Transverse colon (tissue), 4 donors: ENCODE measurements at regions not wholly inside any gene's neighbourhood (a gene's known extent, or its start where the extent isn't known, plus 50 kb on each side); places are given as distances from the start of the nearest gene placed in this dataset.

Experiments used
- DNase-seq: peaks from one replicate; pipeline ENCODE4 v3.0.0-alpha.2; 2019
- H3K27ac ChIP-seq, 4 donors: fragments of 200-600 bp; sonication (generic); 2 replicates each; pipeline ENCODE4 v1.5.1; 2016 to 2018; ENCODE audit warnings: inconsistent platforms in 4 of 4
- H3K27me3 ChIP-seq: fragments of 200-600 bp; sonication (generic); 2 replicates; pipeline ENCODE4 v1.5.1; 2017; ENCODE audit warnings: inconsistent platforms
- H3K36me3 ChIP-seq, 4 donors: fragments of 200-600 bp; sonication (generic); 2 replicates each; pipeline ENCODE4 v1.5.1; 2017 to 2019; ENCODE audit warnings: inconsistent platforms in 4 of 4
- H3K4me1 ChIP-seq, 4 donors: fragments of 200-600 bp; sonication (generic); 2 replicates each; pipeline ENCODE4 v1.5.1; 2017 to 2020; ENCODE audit warnings: inconsistent platforms in 4 of 4
- H3K4me3 ChIP-seq, 4 donors: fragments of 200-600 bp; sonication (generic); 1 replicate in 1 of 4; 2 replicates in 3 of 4; pipeline versions ENCODE4 v1.5.1 to v1.6.1; 2017 to 2019; ENCODE audit warnings: inconsistent platforms in 4 of 4
- H3K9me3 ChIP-seq, 2 donors: fragments of 200-600 bp; sonication (generic); 2 replicates each; pipeline ENCODE4 v1.5.1; 2017 to 2019; ENCODE audit warnings: inconsistent platforms in 2 of 2
- EP300 ChIP-seq: sonication (generic); formaldehyde crosslinking; IDR thresholded peaks from one replicate; pipeline ENCODE4 v1.6.1; 2017; ENCODE audit warnings: antibody characterized with exemption, low read depth
- POLR2A ChIP-seq: fragments of 450-650 bp; IDR thresholded peaks from one replicate; pipeline ENCODE4 v1.6.1; 2016; ENCODE audit warnings: antibody characterized with exemption, mild to moderate bottlenecking, moderate library complexity
- POLR2AphosphoS5 ChIP-seq, 3 donors: sonication (generic); formaldehyde crosslinking; IDR thresholded peaks; one replicate each; pipeline ENCODE4 v1.6.1; 2016; ENCODE audit warnings: antibody characterized with exemption in 3 of 3
- WGBS, 2 donors: methylation state at CpG; one replicate each; pipeline ENCODE4 v1.1.5; 2018; ENCODE audit warnings: low coverage in 1 of 2; 5-methylcytosine and 5-hydroxymethylcytosine counted together
- in situ Hi-C, 4 donors: fragments of 200-750 bp; cut with MboI; loops; one replicate each; pipeline versions ENCODE4 v1.15.0 to v1.15.1; 2017; ENCODE audit warnings: low sequenced_read_pairs in 3 of 4, low pct_ligation_motif_present in 1 of 4, low pct_unique_long_range_greater_than_20kb in 1 of 4
- intact Hi-C: fragments of 100-400 bp; cut with DNase I; formaldehyde crosslinking; loops from one replicate; pipeline ENCODE4 v1.15.1; 2023; ENCODE audit warnings: low total_unique reads
- TF ChIP-seq, protein P1 (sequence below), 5 experiments: fragments of 200-600 bp in 3 of 5; fragments of 450-650 bp in 2 of 5; sonication (generic) in 3 of 5; IDR thresholded peaks; 1 replicate in 2 of 5; 2 replicates in 3 of 5; pipeline ENCODE4 v1.5.1; 2016 to 2017; ENCODE audit warnings: antibody characterized with exemption in 5 of 5, inconsistent platforms in 3 of 5, mild to moderate bottlenecking in 2 of 5, moderate library complexity in 1 of 5

DNA sequence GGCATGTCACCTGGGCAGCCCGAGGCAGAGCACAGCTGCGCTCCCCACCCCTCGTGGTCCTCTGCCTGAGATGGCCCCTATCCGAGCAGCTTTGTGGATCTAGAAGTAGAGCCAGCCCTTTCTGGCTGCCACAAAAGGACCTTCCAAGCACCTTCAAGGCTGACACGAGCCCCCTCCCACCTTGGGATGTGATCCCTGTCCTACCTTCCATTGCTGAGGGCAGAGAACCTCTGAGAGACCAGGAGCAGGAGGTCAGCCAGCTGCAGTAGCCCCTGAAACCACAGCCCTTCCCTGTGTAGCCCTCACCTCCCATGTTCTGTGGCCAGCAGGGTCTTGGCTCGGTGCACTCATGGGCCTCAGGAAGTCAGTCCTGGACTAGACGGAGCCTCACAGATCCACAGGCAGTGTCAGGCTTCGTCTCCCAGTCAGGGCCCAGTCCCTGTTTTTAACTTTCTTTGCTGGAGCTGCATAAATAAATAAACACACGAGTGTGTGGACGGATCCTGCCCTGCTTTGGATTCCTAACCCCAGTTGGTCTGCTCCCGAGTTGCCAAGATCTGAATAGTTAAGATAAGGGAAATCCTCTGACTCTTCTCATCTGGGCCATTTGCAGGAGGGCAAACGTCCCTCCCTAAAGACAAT is 507.7 kb downstream of the PREX1 start:
- intact Hi-C loops = no loop called here
- H3K4me3 ChIP-seq = no peak overlapping the region
- H3K36me3 ChIP-seq = no peaks in the 10 kb centered on the region
- in situ Hi-C loops = no loop called here
- no peak for DNase-seq
- no peaks in the 10 kb centered on the region for H3K9me3 ChIP-seq
- WGBS, 2 donors = 60 to 100% methylated on average over 1 to 12 of the region's 12 CpGs
- TF ChIP-seq EP300 (no peak), POLR2A (no peak), POLR2AphosphoS5 (IDR thresholded peaks at IDR 0.05) (no peak)
- TF ChIP-seq, protein P1, sequence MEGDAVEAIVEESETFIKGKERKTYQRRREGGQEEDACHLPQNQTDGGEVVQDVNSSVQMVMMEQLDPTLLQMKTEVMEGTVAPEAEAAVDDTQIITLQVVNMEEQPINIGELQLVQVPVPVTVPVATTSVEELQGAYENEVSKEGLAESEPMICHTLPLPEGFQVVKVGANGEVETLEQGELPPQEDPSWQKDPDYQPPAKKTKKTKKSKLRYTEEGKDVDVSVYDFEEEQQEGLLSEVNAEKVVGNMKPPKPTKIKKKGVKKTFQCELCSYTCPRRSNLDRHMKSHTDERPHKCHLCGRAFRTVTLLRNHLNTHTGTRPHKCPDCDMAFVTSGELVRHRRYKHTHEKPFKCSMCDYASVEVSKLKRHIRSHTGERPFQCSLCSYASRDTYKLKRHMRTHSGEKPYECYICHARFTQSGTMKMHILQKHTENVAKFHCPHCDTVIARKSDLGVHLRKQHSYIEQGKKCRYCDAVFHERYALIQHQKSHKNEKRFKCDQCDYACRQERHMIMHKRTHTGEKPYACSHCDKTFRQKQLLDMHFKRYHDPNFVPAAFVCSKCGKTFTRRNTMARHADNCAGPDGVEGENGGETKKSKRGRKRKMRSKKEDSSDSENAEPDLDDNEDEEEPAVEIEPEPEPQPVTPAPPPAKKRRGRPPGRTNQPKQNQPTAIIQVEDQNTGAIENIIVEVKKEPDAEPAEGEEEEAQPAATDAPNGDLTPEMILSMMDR (IDR thresholded peaks at IDR 0.05) = no peak
- peaks cover 0 to 5% (median 0%) of the 10 kb centered on the region in 4 donors for H3K4me1 ChIP-seq
- H3K27me3 ChIP-seq = no peaks in the 10 kb centered on the region
- H3K27ac ChIP-seq = no peak overlapping the region

DNA sequence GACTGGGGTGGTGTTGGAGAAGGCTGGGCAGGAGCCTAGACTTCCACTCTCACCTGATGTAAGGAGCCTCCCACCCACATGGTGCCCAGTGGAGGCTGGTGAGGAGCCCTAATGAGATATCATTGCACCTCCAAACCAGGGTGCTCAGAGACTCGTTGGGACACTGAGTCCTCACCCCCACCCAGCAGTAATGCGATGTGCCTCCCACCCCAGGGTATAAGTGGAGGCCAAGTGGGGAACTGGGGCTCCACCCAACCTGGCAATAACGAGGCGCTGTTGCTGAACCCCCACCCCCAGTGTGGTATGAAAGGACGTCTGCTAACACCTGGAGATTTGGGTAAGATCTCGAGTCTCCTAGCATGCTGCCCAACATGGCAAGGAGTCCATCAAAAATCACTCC is 510.2 kb downstream of the PREX1 start:
- no peak for DNase-seq
- 73% methylated on average over 6 of the region's 6 CpGs; no CpG with 5 or more reads in 1 of the 2 donors for WGBS, 2 donors
- Histone ChIP-seq H3K36me3 (no peaks in the 10 kb centered on the region), H3K27ac (no peak overlapping the region), H3K4me3 (no peak overlapping the region), H3K9me3 (no peaks in the 10 kb centered on the region), H3K4me1 (no peaks in the 10 kb centered on the region), H3K27me3 (no peaks in the 10 kb centered on the region)
- no peak for TF ChIP-seq EP300
- TF ChIP-seq, protein P1 (IDR thresholded peaks at IDR 0.05) = no peak
- TF ChIP-seq POLR2A = no peak
- TF ChIP-seq POLR2AphosphoS5 (IDR thresholded peaks at IDR 0.05) = no peak
- in situ Hi-C loops = no loop called here
- intact Hi-C loops = no loop called here

DNA sequence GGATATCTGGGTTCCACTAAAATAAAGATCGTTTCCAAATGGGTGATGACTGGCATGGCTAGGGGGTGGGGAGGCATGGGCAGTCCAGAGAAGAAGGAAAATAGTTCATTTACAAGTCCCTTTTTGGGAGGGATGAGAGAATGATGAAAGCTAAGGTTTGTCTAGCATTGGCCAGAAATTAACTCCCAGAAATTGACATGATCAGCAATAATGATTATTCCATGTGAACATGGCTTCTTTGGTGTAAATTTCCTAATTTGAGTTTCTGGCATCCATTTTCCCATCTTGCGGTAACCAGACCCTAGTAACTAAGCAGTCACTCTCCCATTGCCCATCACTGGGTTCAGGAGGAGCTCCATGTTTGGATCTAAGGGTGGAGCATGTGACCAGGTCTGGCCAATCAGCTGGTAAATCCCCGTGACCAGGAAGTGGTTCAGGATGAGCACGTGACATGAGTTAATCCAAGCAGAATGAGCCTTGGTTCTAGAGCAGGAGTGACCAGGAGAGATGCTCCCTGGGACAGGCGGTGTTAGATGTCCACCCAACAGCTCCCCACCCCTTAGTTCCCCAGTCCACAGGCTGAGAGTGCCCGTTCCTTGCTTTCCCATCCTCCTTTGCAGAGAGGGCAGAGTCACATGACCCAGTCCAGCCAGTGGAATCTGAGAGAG is 512.7 kb downstream of the PREX1 start:
- no peak for TF ChIP-seq EP300
- intact Hi-C loops = no loop called here
- H3K4me3 ChIP-seq = no peak overlapping the region
- no peaks in the 10 kb centered on the region for H3K36me3 ChIP-seq
- no peaks in the 10 kb centered on the region for H3K4me1 ChIP-seq
- no peaks in the 10 kb centered on the region for H3K9me3 ChIP-seq
- DNase-seq = no peak
- in situ Hi-C loops = no loop called here
- WGBS, 2 donors = 88 to 100% methylated on average over 1 to 6 of the region's 6 CpGs
- no peak overlapping the region for H3K27ac ChIP-seq
- H3K27me3 ChIP-seq = no peaks in the 10 kb centered on the region

DNA sequence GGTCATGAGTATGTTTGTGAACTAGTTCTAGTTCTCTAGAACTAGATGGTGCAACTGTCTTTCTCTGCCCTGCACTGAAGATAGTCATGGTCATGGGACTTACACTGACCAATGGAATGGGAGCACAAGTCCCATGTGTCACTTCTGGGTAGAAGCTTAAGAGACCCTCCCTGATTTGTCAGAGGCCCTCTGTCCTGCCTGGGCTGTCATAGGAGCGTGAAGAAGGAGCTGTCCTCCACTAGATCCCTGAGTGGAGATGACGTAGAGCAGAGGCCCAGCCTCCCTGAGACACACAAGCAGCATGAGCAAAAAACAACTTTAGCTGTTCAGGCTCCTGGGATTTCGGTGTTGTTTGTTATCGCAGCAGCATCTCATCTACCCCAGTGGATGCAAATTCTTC is 514.5 kb downstream of the PREX1 start:
- no peak for TF ChIP-seq POLR2A
- no peak for TF ChIP-seq POLR2AphosphoS5 (IDR thresholded peaks at IDR 0.05)
- TF ChIP-seq, protein P1 (IDR thresholded peaks at IDR 0.05) = no peak
- no peak for TF ChIP-seq EP300
- no peaks in the 10 kb centered on the region for H3K9me3 ChIP-seq
- no peaks in the 10 kb centered on the region for H3K36me3 ChIP-seq
- in situ Hi-C loops (no loop called here), intact Hi-C loops (no loop called here)
- H3K4me3 ChIP-seq = no peak overlapping the region
- no peaks in the 10 kb centered on the region for H3K27me3 ChIP-seq
- no peak for DNase-seq
- WGBS, 2 donors = 90 to 100% methylated on average over 2 to 4 of the region's 4 CpGs
- no peaks in the 10 kb centered on the region for H3K4me1 ChIP-seq
- H3K27ac ChIP-seq = no peak overlapping the region
